ENCODE measurements at regions not wholly inside any gene's neighbourhood (a gene's known extent, or its start where the extent isn't known, plus 50 kb on each side); places are given as distances from the start of the nearest gene placed in this dataset.

DNA sequence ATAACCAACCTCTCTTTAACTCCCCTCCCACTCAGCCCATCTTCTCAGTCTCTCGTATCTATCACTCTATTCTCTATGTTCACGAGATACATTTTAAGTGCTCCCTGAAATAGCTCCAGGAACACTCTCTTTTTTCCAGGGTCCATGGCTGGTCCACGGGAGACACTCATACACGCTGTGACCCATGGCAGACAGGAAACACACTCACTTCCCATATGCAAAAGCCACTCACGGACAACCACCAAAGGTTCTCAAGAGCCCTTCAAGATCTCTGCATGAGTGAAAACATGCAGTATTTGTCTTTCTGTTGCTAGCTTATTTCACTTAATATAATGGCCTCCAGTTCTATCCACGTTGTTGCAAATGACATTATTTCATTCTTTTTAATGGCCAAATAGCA is 71.4 kb upstream of the PCSK2 start:
- Histone ChIP-seq H3K4me3 (ENCODE audit: low read depth, low read length) (no peak overlapping the region), H3K4me1 (ENCODE audit: control insufficient read depth, insufficient read depth, low read length) (no peaks in the 10 kb centered on the region)

DNA sequence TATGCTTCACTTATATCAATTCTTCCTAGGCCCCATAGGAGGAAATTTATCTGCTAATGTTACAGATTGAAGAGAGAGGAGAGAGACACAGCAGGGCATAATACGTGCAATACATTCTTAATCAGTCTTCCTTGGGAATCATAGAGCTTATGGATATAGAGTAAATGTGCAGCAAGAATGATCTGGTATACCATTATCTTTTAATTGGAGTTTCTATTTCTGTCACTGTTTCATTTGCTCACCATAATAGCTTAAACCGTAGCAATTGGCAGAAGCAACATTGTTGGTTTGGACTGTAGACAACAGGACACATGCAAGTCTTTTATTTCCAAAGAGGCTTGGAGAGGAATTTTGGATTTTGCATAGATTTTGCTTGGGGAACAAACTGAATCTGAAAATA is 68.1 kb upstream of the PCSK2 start:
- no peaks in the 10 kb centered on the region for H3K27me3 ChIP-seq (ENCODE audit: control insufficient read depth, insufficient read depth, low read length)
- H3K9me3 ChIP-seq (ENCODE audit: control insufficient read depth, insufficient read depth, low read length) = no peaks in the 10 kb centered on the region
- no peak overlapping the region for H3K27ac ChIP-seq (ENCODE audit: low read depth, low read length)
- no peaks in the 10 kb centered on the region for H3K4me1 ChIP-seq (ENCODE audit: control insufficient read depth, insufficient read depth, low read length)
- H3K36me3 ChIP-seq (ENCODE audit: control insufficient read depth, insufficient read depth, low read length) = no peaks in the 10 kb centered on the region
- no peak overlapping the region for H3K4me3 ChIP-seq (ENCODE audit: low read depth, low read length)
- H3K9ac ChIP-seq (ENCODE audit: low read depth, low read length) = no peak overlapping the region

More for the DNA sequence above, 71.4 kb upstream of the PCSK2 start:
- Histone ChIP-seq H3K27me3 (ENCODE audit: control insufficient read depth, insufficient read depth, low read length) (no peaks in the 10 kb centered on the region), H3K9ac (ENCODE audit: low read depth, low read length) (no peak overlapping the region), H3K27ac (ENCODE audit: low read depth, low read length) (no peak overlapping the region), H3K9me3 (ENCODE audit: control insufficient read depth, insufficient read depth, low read length) (no peaks in the 10 kb centered on the region), H3K36me3 (ENCODE audit: control insufficient read depth, insufficient read depth, low read length) (no peaks in the 10 kb centered on the region)

DNA sequence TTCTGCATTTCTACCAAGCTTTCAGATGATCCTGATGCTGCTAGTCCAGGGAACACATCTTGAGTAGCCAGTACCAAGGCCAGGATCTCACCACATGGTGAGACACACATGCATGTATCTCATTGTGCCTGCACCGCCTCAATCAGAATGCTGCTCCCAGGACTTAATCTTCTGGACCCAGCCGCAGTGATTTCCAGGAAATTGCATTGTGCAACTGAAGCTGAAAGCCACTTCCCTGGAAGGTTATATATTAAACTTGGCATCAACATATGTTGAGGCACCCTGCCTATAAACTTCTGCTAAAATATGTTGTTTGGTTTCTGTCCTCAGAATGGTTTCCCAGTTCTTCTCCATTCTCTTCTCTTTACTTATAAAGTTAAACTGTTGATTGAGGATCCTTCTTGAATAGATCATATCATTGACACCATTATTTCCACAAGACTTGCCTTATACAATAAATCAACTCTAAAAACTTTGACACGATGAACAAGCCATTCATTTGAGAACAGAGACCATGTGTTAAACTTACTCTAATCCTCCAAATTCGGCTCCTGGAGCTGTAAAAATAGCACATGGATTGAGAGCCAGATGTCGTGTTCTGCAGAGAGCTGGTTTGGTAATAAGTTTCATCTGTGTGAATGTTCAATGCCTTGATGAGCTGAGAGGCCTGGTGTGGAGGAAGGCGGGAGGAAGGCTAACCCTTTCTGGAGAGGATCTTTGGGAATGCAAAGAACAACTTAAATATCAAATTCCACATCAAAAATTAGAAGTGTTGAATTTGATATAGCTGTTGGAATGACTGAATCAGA is 65.0 kb upstream of the PCSK2 start:
- Histone ChIP-seq H3K36me3 (ENCODE audit: control insufficient read depth, insufficient read depth, low read length) (no peaks in the 10 kb centered on the region), H3K9ac (ENCODE audit: low read depth, low read length) (no peak overlapping the region), H3K27me3 (ENCODE audit: control insufficient read depth, insufficient read depth, low read length) (no peaks in the 10 kb centered on the region), H3K27ac (ENCODE audit: low read depth, low read length) (no peak overlapping the region), H3K4me3 (ENCODE audit: low read depth, low read length) (no peak overlapping the region), H3K4me1 (ENCODE audit: control insufficient read depth, insufficient read depth, low read length) (no peaks in the 10 kb centered on the region), H3K9me3 (ENCODE audit: control insufficient read depth, insufficient read depth, low read length) (no peaks in the 10 kb centered on the region)

DNA sequence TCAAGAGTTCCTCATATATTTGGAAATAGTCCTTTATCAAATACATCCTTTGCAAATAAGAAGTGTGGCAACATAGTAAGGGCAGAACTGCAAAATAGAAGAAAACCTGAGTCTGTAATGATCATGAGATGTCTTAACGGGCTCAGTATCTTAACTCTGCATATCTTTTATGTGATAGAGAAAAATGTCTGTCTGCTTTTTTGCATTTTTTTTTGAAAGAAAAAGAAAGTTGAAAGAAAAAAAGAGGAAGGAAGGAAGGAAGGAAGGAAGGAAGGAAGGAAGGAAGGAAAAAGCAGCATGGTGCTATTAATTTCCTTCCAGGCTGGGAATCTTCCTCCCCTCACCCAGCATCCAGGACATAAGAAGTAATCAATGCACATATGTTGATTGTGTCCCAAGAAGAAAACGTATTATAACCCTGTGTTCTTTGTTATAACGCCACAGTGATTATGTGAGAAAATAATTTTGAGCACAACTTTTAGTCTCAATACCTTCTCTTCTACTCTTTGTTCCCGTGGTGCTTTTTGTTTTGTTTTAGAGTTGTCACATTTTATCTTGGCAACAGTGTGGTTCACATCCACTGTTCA is 58.7 kb upstream of the PCSK2 start:
- H3K4me3 ChIP-seq (ENCODE audit: low read depth, low read length) = no peak overlapping the region
- H3K9me3 ChIP-seq (ENCODE audit: control insufficient read depth, insufficient read depth, low read length) = no peaks in the 10 kb centered on the region
- H3K4me1 ChIP-seq (ENCODE audit: control insufficient read depth, insufficient read depth, low read length) = no peaks in the 10 kb centered on the region
- no peak overlapping the region for H3K9ac ChIP-seq (ENCODE audit: low read depth, low read length)
- H3K27ac ChIP-seq (ENCODE audit: low read depth, low read length) = no peak overlapping the region
- H3K27me3 ChIP-seq (ENCODE audit: control insufficient read depth, insufficient read depth, low read length) = no peaks in the 10 kb centered on the region
- no peaks in the 10 kb centered on the region for H3K36me3 ChIP-seq (ENCODE audit: control insufficient read depth, insufficient read depth, low read length)

DNA sequence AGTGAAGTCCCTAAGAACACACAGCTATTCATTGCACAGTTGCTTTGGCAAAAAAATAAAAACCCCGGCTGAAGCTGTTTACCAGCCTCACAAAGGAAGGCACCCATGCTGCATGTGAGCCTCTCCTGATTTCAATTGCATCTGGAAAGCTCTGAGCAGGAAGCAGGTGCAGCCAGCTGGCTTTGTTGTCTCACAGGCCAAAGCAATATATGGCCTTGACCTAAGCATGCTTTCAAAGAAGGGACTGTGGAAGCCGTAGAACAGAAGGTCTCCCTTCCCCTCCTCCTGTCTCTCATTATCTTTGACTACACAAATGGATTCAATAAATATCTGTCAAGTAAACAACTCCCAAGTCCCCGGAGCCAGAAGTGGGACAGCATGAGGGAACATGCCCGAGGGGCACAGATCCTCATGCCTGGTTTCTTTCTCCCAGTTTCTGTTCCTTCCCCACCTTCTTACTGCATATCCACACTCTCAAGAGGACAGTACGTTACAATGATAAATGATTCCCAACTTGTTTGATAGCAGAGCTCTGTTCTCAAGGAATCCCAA is 57.2 kb upstream of the PCSK2 start:
- Histone ChIP-seq H3K9me3 (ENCODE audit: control insufficient read depth, insufficient read depth, low read length) (no peaks in the 10 kb centered on the region), H3K27ac (ENCODE audit: low read depth, low read length) (no peak overlapping the region), H3K27me3 (ENCODE audit: control insufficient read depth, insufficient read depth, low read length) (no peaks in the 10 kb centered on the region), H3K36me3 (ENCODE audit: control insufficient read depth, insufficient read depth, low read length) (no peaks in the 10 kb centered on the region), H3K4me1 (ENCODE audit: control insufficient read depth, insufficient read depth, low read length) (no peaks in the 10 kb centered on the region), H3K9ac (ENCODE audit: low read depth, low read length) (no peak overlapping the region), H3K4me3 (ENCODE audit: low read depth, low read length) (no peak overlapping the region)

DNA sequence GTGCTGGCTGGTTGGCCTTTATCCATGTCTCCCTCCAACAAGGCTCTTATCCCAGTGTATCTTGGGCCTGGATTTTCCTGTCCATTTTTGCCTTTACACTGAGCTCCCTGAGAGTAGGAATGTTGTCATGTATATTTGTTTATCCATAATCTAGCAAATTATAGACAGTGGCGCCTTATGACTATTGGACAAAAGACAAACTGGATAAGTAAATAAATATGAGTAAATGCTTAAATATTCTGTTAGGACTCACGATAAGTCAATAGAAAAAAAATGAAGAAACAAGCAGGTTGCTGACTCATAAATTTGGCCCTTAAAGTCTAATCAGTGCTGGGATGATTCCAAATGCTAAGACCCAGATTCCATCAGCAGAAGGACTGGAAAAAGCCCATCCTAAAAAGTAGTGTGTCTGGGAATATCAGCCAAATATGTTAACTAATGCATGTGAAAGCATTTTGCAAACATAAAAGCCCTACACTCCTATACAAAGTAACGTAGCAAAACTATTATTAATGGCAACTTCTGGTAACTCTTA is 55.0 kb upstream of the PCSK2 start:
- Histone ChIP-seq H3K27me3 (ENCODE audit: control insufficient read depth, insufficient read depth, low read length) (no peaks in the 10 kb centered on the region), H3K27ac (ENCODE audit: low read depth, low read length) (no peak overlapping the region), H3K36me3 (ENCODE audit: control insufficient read depth, insufficient read depth, low read length) (no peaks in the 10 kb centered on the region), H3K4me3 (ENCODE audit: low read depth, low read length) (no peak overlapping the region), H3K9ac (ENCODE audit: low read depth, low read length) (no peak overlapping the region), H3K9me3 (ENCODE audit: control insufficient read depth, insufficient read depth, low read length) (no peaks in the 10 kb centered on the region), H3K4me1 (ENCODE audit: control insufficient read depth, insufficient read depth, low read length) (no peaks in the 10 kb centered on the region)

DNA sequence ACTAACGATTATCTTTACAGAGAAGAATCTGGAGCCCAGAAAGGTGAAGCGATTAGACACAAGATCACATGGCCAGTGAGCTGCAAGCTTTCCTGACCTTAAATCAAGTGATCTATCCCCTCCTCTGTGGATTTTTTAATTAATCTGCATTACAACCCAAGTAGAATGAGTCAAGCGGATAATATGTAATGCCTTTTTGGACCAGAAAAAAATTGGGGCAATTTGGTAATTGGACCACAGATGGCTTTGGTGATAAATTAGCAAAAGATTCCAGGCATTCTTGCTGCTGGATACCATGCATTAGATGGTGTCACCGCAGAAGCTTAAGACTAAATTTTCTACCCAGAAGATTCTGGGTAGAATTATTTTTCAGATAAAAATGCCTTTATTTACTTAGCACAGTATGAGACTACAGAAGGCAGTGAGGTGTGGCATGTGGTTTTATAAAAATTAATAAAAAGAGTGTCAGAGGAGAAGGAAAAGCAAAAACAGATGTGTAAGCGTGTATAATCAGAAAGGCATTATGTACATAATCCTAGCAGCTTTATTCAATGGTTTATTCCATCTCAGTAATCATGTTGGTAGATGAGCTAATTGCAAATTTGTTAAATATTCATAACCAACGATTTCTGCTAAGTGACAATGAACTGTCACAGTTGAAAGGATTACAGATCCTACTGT is 53.9 kb upstream of the PCSK2 start:
- Histone ChIP-seq H3K27ac (ENCODE audit: low read depth, low read length) (no peak overlapping the region), H3K4me1 (ENCODE audit: control insufficient read depth, insufficient read depth, low read length) (no peaks in the 10 kb centered on the region), H3K27me3 (ENCODE audit: control insufficient read depth, insufficient read depth, low read length) (no peaks in the 10 kb centered on the region), H3K4me3 (ENCODE audit: low read depth, low read length) (no peak overlapping the region), H3K9me3 (ENCODE audit: control insufficient read depth, insufficient read depth, low read length) (no peaks in the 10 kb centered on the region), H3K36me3 (ENCODE audit: control insufficient read depth, insufficient read depth, low read length) (no peaks in the 10 kb centered on the region), H3K9ac (ENCODE audit: low read depth, low read length) (no peak overlapping the region)
